IMR-90 (cell line): ENCODE measurements at regions not wholly inside any gene's neighbourhood (a gene's known extent, or its start where the extent isn't known, plus 50 kb on each side); places are given as distances from the start of the nearest gene placed in this dataset.
A peak's percentile ranks its signal among the peaks of the same experiment; 100 is the strongest.

ENCODE experiments used
- ATAC-seq: fragments of 200-7000 bp; cut with Tn5 transposase; 2 replicates; pipeline ENCODE4 v1.9.1; 2020; ENCODE audit warnings: low read depth, mild to moderate bottlenecking, moderate library complexity
- BruUV-seq: library from RNA; stranded (reverse); fragments of 400-500 nt; replicated peaks from 2 replicates; lab custom pipeline; 2021; lab: Mats Ljungman, UMichigan
- CTCF ChIA-PET: fragments of 300-600 bp; formaldehyde crosslinking; extraction: SDS; loops from one replicate; lab custom pipeline; 2021; ENCODE audit warnings: antibody characterized with exemption; lab: Yijun Ruan, JAX
- POLR2A ChIA-PET: fragments of 300-600 bp; sonication (Branson Sonifier 250); formaldehyde crosslinking; loops from one replicate; lab custom pipeline; 2022; ENCODE audit warnings: antibody characterized with exemption; ENCODE audit not compliant: unreplicated experiment; lab: Charles Lee
- DNase-seq: peaks from one replicate; pipeline ENCODE4 v3.0.0; 2013
- H2AFZ ChIP-seq: replicated peaks from 2 replicates; pipeline ENCODE3; 2013; ENCODE audit warnings: low read length, mild to moderate bottlenecking; ENCODE audit not compliant: poor library complexity
- H2AK5ac ChIP-seq: 2 replicates; pipeline ENCODE4 v1.6.1; 2013; ENCODE audit warnings: low read depth, low read length, inconsistent platforms
- H2AK9ac ChIP-seq: replicated peaks from 2 replicates; pipeline ENCODE3; 2013; ENCODE audit warnings: mild to moderate bottlenecking, low read depth, low read length, moderate library complexity; ENCODE audit not compliant: poor library complexity
- H2BK120ac ChIP-seq: 2 replicates; pipeline ENCODE4 v1.6.1; 2013; ENCODE audit warnings: low read depth, low read length, inconsistent platforms
- H2BK15ac ChIP-seq: 3 replicates; pipeline ENCODE4 v1.6.1; 2013; ENCODE audit warnings: low read depth, low read length, inconsistent platforms
- H2BK20ac ChIP-seq: 2 replicates; pipeline ENCODE4 v1.6.1; 2013; ENCODE audit warnings: low read depth, mild to moderate bottlenecking, inconsistent platforms, low read length, moderate library complexity
- H2BK5ac ChIP-seq: 2 replicates; pipeline ENCODE4 v1.6.1; 2013; ENCODE audit warnings: mild to moderate bottlenecking, low read depth, low read length, inconsistent platforms; ENCODE audit not compliant: poor library complexity, severe bottlenecking
- H3K14ac ChIP-seq: replicated peaks from 2 replicates; pipeline ENCODE4 v1.6.1; 2013; ENCODE audit warnings: low read depth, low read length, inconsistent platforms
- H3K18ac ChIP-seq: 2 replicates; pipeline ENCODE4 v1.6.1; 2013; ENCODE audit warnings: low read depth, low read length, control low read depth
- H3K23ac ChIP-seq: 2 replicates; pipeline ENCODE4 v1.6.1; 2013; ENCODE audit warnings: low read depth, low read length, inconsistent platforms
- H3K27ac ChIP-seq: 2 replicates; pipeline ENCODE4 v1.5.1; 2013; ENCODE audit warnings: mild to moderate bottlenecking, control low read depth, low read length; ENCODE audit not compliant: insufficient read depth
- H3K27me3 ChIP-seq: 2 replicates; pipeline ENCODE4 v1.6.1; 2013; ENCODE audit warnings: low read length; ENCODE audit not compliant: control insufficient read depth, insufficient read depth
- H3K36me3 ChIP-seq: 2 replicates; pipeline ENCODE4 v1.6.1; 2013; ENCODE audit warnings: low read length, mixed read lengths; ENCODE audit not compliant: control insufficient read depth, insufficient read depth
- H3K4ac ChIP-seq: 2 replicates; pipeline ENCODE4 v1.6.1; 2013; ENCODE audit warnings: low read depth, low read length, inconsistent platforms
- H3K4me1 ChIP-seq: 2 replicates; pipeline ENCODE4 v1.6.1; 2013; ENCODE audit warnings: low read length, mixed read lengths; ENCODE audit not compliant: control insufficient read depth, insufficient read depth
- H3K4me2 ChIP-seq: 2 replicates; pipeline ENCODE4 v1.6.1; 2013; ENCODE audit warnings: low read depth, mild to moderate bottlenecking, control low read depth, low read length, moderate library complexity
- H3K4me3 ChIP-seq: 2 replicates; pipeline ENCODE4 v1.5.1; 2013; ENCODE audit warnings: low read depth, mild to moderate bottlenecking, control low read depth, low read length, moderate library complexity; ENCODE audit not compliant: insufficient read depth
- H3K56ac ChIP-seq: 2 replicates; pipeline ENCODE4 v1.6.1; 2013; ENCODE audit warnings: low read length, inconsistent platforms; ENCODE audit not compliant: insufficient read depth; ENCODE audit errors: extremely low read depth
- H3K79me1 ChIP-seq, 2 experiments: 2 replicates each; pipeline ENCODE4 v1.6.1; 2013; ENCODE audit warnings: low read length in 2 of 2, inconsistent platforms in 1 of 2, low read depth in 1 of 2
- H3K9ac ChIP-seq: 2 replicates; pipeline ENCODE4 v1.6.1; 2013; ENCODE audit warnings: low read depth, low read length, control low read depth
- H3K9me1 ChIP-seq: 2 replicates; pipeline ENCODE4 v1.6.1; 2013; ENCODE audit warnings: low read length, inconsistent platforms; ENCODE audit not compliant: insufficient read depth
- H3K9me3 ChIP-seq: 2 replicates; pipeline ENCODE4 v1.6.1; 2013; ENCODE audit warnings: low read length; ENCODE audit not compliant: control insufficient read depth, insufficient read depth
- H4K20me1 ChIP-seq: 2 replicates; pipeline ENCODE4 v1.6.1; 2013; ENCODE audit warnings: low read length, inconsistent platforms; ENCODE audit not compliant: insufficient read depth
- H4K5ac ChIP-seq: 2 replicates; pipeline ENCODE4 v1.6.1; 2013; ENCODE audit warnings: mild to moderate bottlenecking, low read depth, low read length, control low read depth
- H4K8ac ChIP-seq, 2 experiments: 2 replicates each; pipeline ENCODE4 v1.6.1; 2013; ENCODE audit warnings: low read depth in 2 of 2, low read length in 2 of 2, control low read depth in 1 of 2, inconsistent platforms in 1 of 2
- H4K91ac ChIP-seq: 2 replicates; pipeline ENCODE4 v1.6.1; 2013; ENCODE audit warnings: low read depth, low read length, inconsistent platforms; ENCODE audit not compliant: insufficient read depth
- BHLHE40 ChIP-seq: fragments of 150-350 bp; IDR thresholded peaks from 2 replicates; pipeline ENCODE4 v1.6.1; 2016; ENCODE audit warnings: mild to moderate bottlenecking, low read depth, low read length
- NFE2L2 ChIP-seq: fragments of 150-350 bp; IDR thresholded peaks from 2 replicates; pipeline ENCODE4 v1.6.1; 2016; ENCODE audit warnings: low read depth, mild to moderate bottlenecking, low read length
- RAD21 ChIP-seq: IDR thresholded peaks from 2 replicates; pipeline ENCODE4 v1.6.1; 2012; ENCODE audit warnings: low read length, improper control_type of control experiment
- RCOR1 ChIP-seq: IDR thresholded peaks from 2 replicates; pipeline ENCODE4 v1.6.1; 2012; ENCODE audit warnings: mild to moderate bottlenecking, low read length, improper control_type of control experiment; ENCODE audit not compliant: insufficient replicate concordance
- WGBS, 2 experiments: methylation state at CpG; one replicate each; pipeline versions ENCODE4 v1.1.5 to v1.1.7; 2013; ENCODE audit warnings: missing lambda C conversion rate in 2 of 2; ENCODE audit not compliant: insufficient read length in 1 of 2; ENCODE audit errors: extremely low coverage in 2 of 2; 5-methylcytosine and 5-hydroxymethylcytosine counted together
- dilution Hi-C: fragments of 300-500 bp; cut with HindIII; formaldehyde crosslinking; loops from one replicate; pipeline ENCODE4 v1.14.3; 2018; ENCODE audit warnings: low sequenced_read_pairs; ENCODE audit not compliant: unreplicated experiment
- in situ Hi-C: fragments of 300-500 bp; cut with MboI; formaldehyde crosslinking; loops from 3 replicates; pipeline ENCODE4 v1.14.3; 2019; ENCODE audit warnings: low sequenced_read_pairs, inconsistent platforms, mixed read lengths
- intact Hi-C: fragments of 100-400 bp; cut with micrococcal nuclease; formaldehyde crosslinking; loops from 2 replicates; pipeline ENCODE4 v1.10.0; 2022

- H3K14ac ChIP-seq = no peak overlapping the region
- ATAC-seq = no peak
- H2AFZ ChIP-seq = no peak overlapping the region
- in situ Hi-C loops (no loop called here), intact Hi-C loops (no loop called here), dilution Hi-C loops (no loop called here)
- H3K36me3 ChIP-seq = no peaks in the 10 kb centered on the region
- no peaks in the 10 kb centered on the region for H4K20me1 ChIP-seq
- H3K4me1 ChIP-seq = no peaks in the 10 kb centered on the region
- POLR2A ChIA-PET = no interaction called here
- no peaks in the 10 kb centered on the region for H3K9me3 ChIP-seq
- H3K9ac ChIP-seq = no peak overlapping the region
- H3K4me2 ChIP-seq = no peak overlapping the region
- H2AK5ac ChIP-seq = no peak overlapping the region
- no peak overlapping the region for H4K91ac ChIP-seq
- no peak for DNase-seq
- H3K9me1 ChIP-seq = no peaks in the 10 kb centered on the region
- no peak overlapping the region for H2BK20ac ChIP-seq
- peaks cover 33% of the 10 kb centered on the region for H3K27me3 ChIP-seq
- CTCF ChIA-PET = no interaction called here
- no peak overlapping the region for H3K18ac ChIP-seq
- H2BK5ac ChIP-seq = no peak overlapping the region
- no TSS peak for BruUV-seq
- H4K8ac ChIP-seq = no peak overlapping the region
- H4K5ac ChIP-seq = no peak overlapping the region
- no peak overlapping the region for H2BK120ac ChIP-seq
- no peak overlapping the region for H3K4ac ChIP-seq
- H3K79me1 ChIP-seq = no peaks in the 10 kb centered on the region
- no peak overlapping the region for H3K23ac ChIP-seq
- H2AK9ac ChIP-seq = peak overlapping the region; percentile 9
- TF ChIP-seq NFE2L2 (no peak), BHLHE40 (no peak), RAD21 (no peak), RCOR1 (no peak)
- no peak overlapping the region for H2BK15ac ChIP-seq
- no peak overlapping the region for H3K27ac ChIP-seq
- no peak overlapping the region for H3K56ac ChIP-seq
- H3K4me3 ChIP-seq = no peak overlapping the region
- 29% methylated on average over 4 of the region's 10 CpGs; no CpG with 5 or more reads in 1 of the 2 experiments for WGBS, 2 experiments
Observed at GRCh38 chr6:33923857-33924514, 120.2 kb upstream of the MLN start.
